H1 (cell line): ENCODE measurements at regions not wholly inside any gene's neighbourhood (a gene's known extent, or its start where the extent isn't known, plus 50 kb on each side); places are given as distances from the start of the nearest gene placed in this dataset.

Experiments used
- CTCF ChIA-PET: fragments of 300-600 bp; sonication (Branson Sonifier 250); formaldehyde crosslinking; loops from one replicate; lab custom pipeline; 2021; ENCODE audit not compliant: partially characterized antibody; lab: Charles Lee
- POLR2A ChIA-PET: fragments of 300-600 bp; sonication (Branson Sonifier 250); formaldehyde crosslinking; loops from one replicate; lab custom pipeline; 2021; ENCODE audit warnings: inconsistent platforms; ENCODE audit not compliant: partially characterized antibody; lab: Charles Lee
- DNase-seq, 2 experiments: peaks; one replicate each; pipeline versions ENCODE4 v3.0.0 to v3.0.0-alpha.2; 2010 to 2022; ENCODE audit warnings: low spot score in 2 of 2, low read depth in 1 of 2, mixed read lengths in 1 of 2
- FAIRE-seq: peaks from 2 replicates; lab custom pipeline; 2011; peaks lifted over from hg19 to GRCh38; lab: Jason Lieb, UNC
- H2AFZ ChIP-seq: 2 replicates; pipeline ENCODE4 v1.8.1; 2012; ENCODE audit warnings: low read length, inconsistent platforms
- H2AK5ac ChIP-seq: 2 replicates; pipeline ENCODE4 v1.6.1; 2013; ENCODE audit warnings: low read depth, low read length
- H2BK120ac ChIP-seq: replicated peaks from 2 replicates; pipeline ENCODE3; 2013; ENCODE audit warnings: low read depth, low read length, inconsistent platforms
- H2BK12ac ChIP-seq: 2 replicates; pipeline ENCODE4 v1.6.1; 2013; ENCODE audit warnings: low read depth, low read length
- H2BK15ac ChIP-seq: 2 replicates; pipeline ENCODE4 v1.6.1; 2013; ENCODE audit warnings: low read length
- H2BK20ac ChIP-seq: 2 replicates; pipeline ENCODE4 v1.6.1; 2013; ENCODE audit warnings: low read length
- H2BK5ac ChIP-seq: 2 replicates; pipeline ENCODE4 v1.6.1; 2013; ENCODE audit warnings: low read depth, low read length
- H3K14ac ChIP-seq: 2 replicates; pipeline ENCODE4 v1.6.1; 2013; ENCODE audit warnings: inconsistent platforms; ENCODE audit not compliant: insufficient read length
- H3K18ac ChIP-seq: 2 replicates; pipeline ENCODE4 v1.6.1; 2013; ENCODE audit warnings: low read length; ENCODE audit errors: extremely low read depth
- H3K23ac ChIP-seq: 2 replicates; pipeline ENCODE4 v1.6.1; 2013; ENCODE audit warnings: inconsistent platforms; ENCODE audit not compliant: insufficient read length
- H3K23me2 ChIP-seq: 2 replicates; pipeline ENCODE4 v1.6.1; 2013; ENCODE audit warnings: low read depth, low read length
- H3K27ac ChIP-seq: 2 replicates; pipeline ENCODE4 v1.6.1; 2011; ENCODE audit warnings: low read depth, low read length, inconsistent platforms
- H3K27me3 ChIP-seq, 4 experiments: replicated peaks in 1 of 4; 1 replicate in 1 of 4; 2 replicates in 3 of 4; pipeline versions ENCODE4 v1.6.1 to v1.8.1; 2011 to 2013; ENCODE audit warnings: low read length in 3 of 4, mild to moderate bottlenecking in 3 of 4, inconsistent platforms in 2 of 4, mixed read lengths in 2 of 4, moderate library complexity in 1 of 4; ENCODE audit not compliant: control insufficient read depth in 3 of 4, insufficient read depth in 3 of 4; ENCODE audit errors: extremely low read depth in 1 of 4
- H3K36me3 ChIP-seq, 4 experiments: 2 replicates each; pipeline versions ENCODE4 v1.6.1 to v1.8.1; 2011 to 2013; ENCODE audit warnings: mild to moderate bottlenecking in 4 of 4, low read length in 3 of 4, moderate library complexity in 2 of 4, control low read depth in 1 of 4, inconsistent platforms in 1 of 4; ENCODE audit not compliant: insufficient read depth in 4 of 4, control insufficient read depth in 2 of 4
- H3K4ac ChIP-seq: replicated peaks from 2 replicates; pipeline ENCODE3; 2013; ENCODE audit warnings: low read length, low read depth, mixed read lengths, inconsistent platforms; ENCODE audit not compliant: insufficient read length
- H3K4me1 ChIP-seq, 4 experiments: replicated peaks in 1 of 4; 1 replicate in 1 of 4; 2 replicates in 3 of 4; pipeline versions ENCODE4 v1.6.1 to v1.8.1; 2011 to 2013; ENCODE audit warnings: low read length in 3 of 4, inconsistent platforms in 2 of 4, mixed read lengths in 1 of 4; ENCODE audit not compliant: insufficient read depth in 4 of 4, control insufficient read depth in 3 of 4
- H3K4me2 ChIP-seq, 2 experiments: 2 replicates each; pipeline versions ENCODE4 v1.6.1 to v1.8.1; 2011 to 2013; ENCODE audit warnings: low read depth in 2 of 2, low read length in 2 of 2, control low read depth in 1 of 2, inconsistent platforms in 1 of 2, mild to moderate bottlenecking in 1 of 2; ENCODE audit not compliant: insufficient read depth in 1 of 2
- H3K4me3 ChIP-seq, 4 experiments: fragments of 200-600, 300-600 bp in 1 of 4; sonication (generic), shearing (Covaris generic), sonication (Bioruptor Twin) in 1 of 4; 2 replicates each; pipeline versions ENCODE4 v1.5.1 to v1.8.1; 2011 to 2016; ENCODE audit warnings: low read length in 4 of 4, low read depth in 3 of 4, control low read depth in 2 of 4, inconsistent platforms in 2 of 4, mild to moderate bottlenecking in 2 of 4, mixed read lengths in 1 of 4, moderate library complexity in 1 of 4; ENCODE audit not compliant: insufficient read depth in 2 of 4; ENCODE audit errors: extremely low read depth in 1 of 4
- H3K56ac ChIP-seq: replicated peaks from 2 replicates; pipeline ENCODE3; 2013; ENCODE audit warnings: low read depth, mild to moderate bottlenecking, mixed read lengths, low read length, inconsistent platforms; ENCODE audit not compliant: insufficient read length
- H3K79me1 ChIP-seq: 2 replicates; pipeline ENCODE4 v1.6.1; 2013; ENCODE audit warnings: low read depth, low read length, control low read depth
- H3K79me2 ChIP-seq, 2 experiments: 2 replicates each; pipeline versions ENCODE4 v1.6.1 to v1.8.1; 2012 to 2013; ENCODE audit warnings: low read length in 2 of 2, mild to moderate bottlenecking in 2 of 2, inconsistent platforms in 1 of 2; ENCODE audit not compliant: insufficient read depth in 2 of 2, control insufficient read depth in 1 of 2
- H3K9ac ChIP-seq, 4 experiments: replicated peaks in 1 of 4; 1 replicate in 1 of 4; 2 replicates in 3 of 4; pipeline versions ENCODE4 v1.6.1 to v1.8.1; 2011 to 2013; ENCODE audit warnings: low read depth in 3 of 4, low read length in 3 of 4, control low read depth in 2 of 4, mild to moderate bottlenecking in 2 of 4, moderate library complexity in 2 of 4, inconsistent platforms in 1 of 4; ENCODE audit errors: extremely low read depth in 1 of 4
- H3K9me3 ChIP-seq, 2 experiments: 2 replicates each; pipeline versions ENCODE4 v1.6.1 to v1.8.1; 2012 to 2013; ENCODE audit warnings: mild to moderate bottlenecking in 2 of 2, moderate library complexity in 2 of 2, control low read depth in 1 of 2, inconsistent platforms in 1 of 2, low read depth in 1 of 2, low read length in 1 of 2, mixed read lengths in 1 of 2; ENCODE audit not compliant: insufficient read depth in 2 of 2
- H4K20me1 ChIP-seq, 2 experiments: replicated peaks in 1 of 2; 2 replicates each; pipeline versions ENCODE3 to v1.8.1; 2011 to 2013; ENCODE audit warnings: inconsistent platforms in 2 of 2, low read length in 2 of 2, mild to moderate bottlenecking in 1 of 2; ENCODE audit not compliant: insufficient read depth in 2 of 2, control insufficient read depth in 1 of 2
- H4K5ac ChIP-seq: 2 replicates; pipeline ENCODE4 v1.6.1; 2013; ENCODE audit warnings: low read length, low read depth, mixed read lengths, inconsistent platforms; ENCODE audit not compliant: insufficient read length
- H4K8ac ChIP-seq: 2 replicates; pipeline ENCODE4 v1.8.0; 2013; ENCODE audit warnings: mild to moderate bottlenecking, moderate library complexity, low read length, inconsistent platforms; ENCODE audit not compliant: insufficient read depth; ENCODE audit errors: extremely low read depth
- H4K91ac ChIP-seq: replicated peaks from 2 replicates; pipeline ENCODE3; 2013; ENCODE audit warnings: low read length, mixed read lengths, inconsistent platforms; ENCODE audit not compliant: insufficient read length
- ASH2L ChIP-seq: fragments of 200-600, 300-600 bp; sonication (generic); IDR thresholded peaks from one replicate; pipeline ENCODE4 v1.7.1; 2017; ENCODE audit warnings: low read length
- CEBPB ChIP-seq: IDR thresholded peaks from 2 replicates; pipeline ENCODE4 v1.6.1; 2012; ENCODE audit warnings: low read depth, low read length
- CHD1 ChIP-seq: IDR thresholded peaks from 2 replicates; pipeline ENCODE4 v1.6.1; 2012; ENCODE audit warnings: low read depth, low read length, improper control_type of control experiment
- EZH2 ChIP-seq: fragments of 200-600 bp; sonication (generic); IDR thresholded peaks from 2 replicates; pipeline ENCODE4 v1.7.1; 2012; ENCODE audit warnings: low read depth, mild to moderate bottlenecking, moderate library complexity, low read length, inconsistent platforms; ENCODE audit not compliant: severe bottlenecking
- JUN ChIP-seq: IDR thresholded peaks from 2 replicates; pipeline ENCODE4 v1.6.1; 2011; ENCODE audit warnings: low read depth, mild to moderate bottlenecking, improper control_type of control experiment, low read length
- KDM5A ChIP-seq: fragments of 200-600 bp; IDR thresholded peaks from 2 replicates; pipeline ENCODE4 v1.7.1; 2012; ENCODE audit warnings: mild to moderate bottlenecking, low read length, inconsistent platforms, mixed read lengths
- NRF1 ChIP-seq: IDR thresholded peaks from 2 replicates; pipeline ENCODE4 v1.6.1; 2011; ENCODE audit warnings: mild to moderate bottlenecking, low read depth, low read length, improper control_type of control experiment
- RBBP5 ChIP-seq: IDR thresholded peaks from 2 replicates; pipeline ENCODE4 v1.7.1; 2012; ENCODE audit warnings: low read depth, mild to moderate bottlenecking, inconsistent platforms, low read length, moderate library complexity, borderline replicate concordance
- RXRA ChIP-seq: IDR thresholded peaks from 2 replicates; pipeline ENCODE4 v1.6.1; 2011; ENCODE audit warnings: low read depth, mild to moderate bottlenecking, low read length, moderate library complexity; ENCODE audit not compliant: insufficient read depth
- SP1 ChIP-seq: IDR thresholded peaks from 2 replicates; pipeline ENCODE4 v1.6.1; 2011; ENCODE audit warnings: low read depth, low read length
- SP2 ChIP-seq: IDR thresholded peaks from 2 replicates; pipeline ENCODE4 v1.6.1; 2012; ENCODE audit warnings: mild to moderate bottlenecking, low read length, inconsistent platforms
- TCF12 ChIP-seq: IDR thresholded peaks from 2 replicates; pipeline ENCODE4 v1.6.1; 2011; ENCODE audit warnings: low read depth, mild to moderate bottlenecking, low read length
- WGBS, 2 experiments: shearing (Covaris generic) in 1 of 2; methylation state at CpG; one replicate each; pipeline versions ENCODE4 v1.1.6 to v1.1.7; 2013 to 2015; ENCODE audit warnings: low lambda C conversion rate in 2 of 2, mixed read lengths in 2 of 2, inconsistent platforms in 1 of 2, low coverage in 1 of 2, missing lambda C conversion rate in 1 of 2; ENCODE audit not compliant: insufficient replicate concordance in 2 of 2, insufficient coverage in 1 of 2, insufficient read length in 1 of 2; ENCODE audit errors: extremely low coverage in 1 of 2, missing lambda C conversion rate in 1 of 2; 5-methylcytosine and 5-hydroxymethylcytosine counted together
- TF ChIP-seq, protein P1 (sequence below): IDR thresholded peaks from 2 replicates; pipeline ENCODE4 v1.6.1; 2012; ENCODE audit warnings: inconsistent platforms

DNA sequence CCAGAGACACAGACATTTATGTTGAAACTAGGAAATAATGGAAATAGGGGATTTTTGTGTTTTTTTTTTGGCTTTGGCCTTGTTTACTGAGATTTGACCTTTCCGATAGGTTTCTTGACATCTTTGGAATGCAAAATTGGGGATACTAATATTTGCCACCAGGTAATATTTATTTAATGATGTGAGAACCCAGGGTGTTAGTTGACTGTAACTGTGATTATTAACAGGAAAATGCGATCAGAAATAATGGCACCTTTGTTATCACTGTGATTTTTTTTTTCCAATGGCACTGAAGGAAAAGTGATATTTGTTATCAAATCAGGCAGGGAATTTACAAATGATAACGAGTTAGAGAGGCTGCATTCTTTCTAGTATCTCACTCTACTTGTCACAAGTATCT is 330.5 kb downstream of the SOX4 start:
- Histone ChIP-seq H3K4me1 (peaks cover 0 to 5% (median 2%) of the 10 kb centered on the region in 4 experiments; a peak in 3 of 7 replicates), H3K4me3 (no peak overlapping the region), H3K79me2 (peaks cover 0 to 47% of the 10 kb centered on the region in 2 experiments; a peak in 2 of 4 replicates), H2AK5ac (no peak overlapping the region), H3K9ac (no peak overlapping the region), H3K27ac (no peak overlapping the region), H2BK5ac (no peak overlapping the region), H2BK15ac (no peak overlapping the region), H4K8ac (no peak overlapping the region), H2BK120ac (no peak overlapping the region), H3K18ac (no peak overlapping the region), H3K36me3 (no peaks in the 10 kb centered on the region), H3K4ac (no peak overlapping the region), H3K56ac (no peak overlapping the region), H3K23ac (no peak overlapping the region), H3K27me3 (no peaks in the 10 kb centered on the region), H3K9me3 (no peaks in the 10 kb centered on the region), H2AFZ (no peak overlapping the region), H2BK20ac (no peak overlapping the region), H4K5ac (no peak overlapping the region), H3K14ac (no peak overlapping the region), H2BK12ac (no peak overlapping the region), H3K23me2 (peaks cover 6% of the 10 kb centered on the region; the same call in 1 of the 2 replicates), H4K20me1 (no peaks in the 10 kb centered on the region), H4K91ac (no peak overlapping the region), H3K4me2 (no peak overlapping the region), H3K79me1 (no peaks in the 10 kb centered on the region; the same call in 1 of the 2 replicates)
- no peak for FAIRE-seq
- ChIA-PET POLR2A (no interaction called here), CTCF (no interaction called here)
- WGBS, 2 experiments = 97% methylated on average over 3 of the region's 3 CpGs; no CpG with 5 or more reads in 1 of the 2 experiments
- DNase-seq = no peak
- TF ChIP-seq SP2 (no peak), JUN (no peak), SP1 (no peak), CEBPB (no peak), NRF1 (no peak), CHD1 (no peak), RBBP5 (no peak), KDM5A (no peak), TCF12 (no peak), RXRA (no peak), ASH2L (no peak), EZH2 (no peak)
- TF ChIP-seq, protein P1, sequence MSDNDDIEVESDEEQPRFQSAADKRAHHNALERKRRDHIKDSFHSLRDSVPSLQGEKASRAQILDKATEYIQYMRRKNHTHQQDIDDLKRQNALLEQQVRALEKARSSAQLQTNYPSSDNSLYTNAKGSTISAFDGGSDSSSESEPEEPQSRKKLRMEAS = no peak
